H1 (cell line): ENCODE measurements at regions not wholly inside any gene's neighbourhood (a gene's known extent, or its start where the extent isn't known, plus 50 kb on each side); places are given as distances from the start of the nearest gene placed in this dataset.

ENCODE experiments used
- BACH1 ChIP-seq: IDR thresholded peaks from 2 replicates; pipeline ENCODE4 v1.6.1; 2012; ENCODE audit warnings: low read length, improper control_type of control experiment
- FOSL1 ChIP-seq: IDR thresholded peaks from 2 replicates; pipeline ENCODE4 v1.6.1; 2011; ENCODE audit warnings: mild to moderate bottlenecking, low read depth, low read length, moderate library complexity; ENCODE audit not compliant: insufficient read depth
- JUND ChIP-seq: IDR thresholded peaks from 2 replicates; pipeline ENCODE4 v1.6.1; 2011; ENCODE audit warnings: mild to moderate bottlenecking, improper control_type of control experiment, low read length
- POLR2A ChIP-seq, 2 experiments: IDR thresholded peaks; 1 replicate in 1 of 2; 2 replicates in 1 of 2; pipeline ENCODE4 v1.6.1; 2011; ENCODE audit warnings: low read depth in 2 of 2, low read length in 2 of 2, mild to moderate bottlenecking in 2 of 2; ENCODE audit errors: control extremely low read depth in 1 of 2
- POLR2AphosphoS5 ChIP-seq: IDR thresholded peaks from 2 replicates; pipeline ENCODE4 v1.6.1; 2011; ENCODE audit warnings: low read depth, low read length
- RFX5 ChIP-seq: IDR thresholded peaks from 2 replicates; pipeline ENCODE4 v1.6.1; 2011; ENCODE audit warnings: low read depth, low read length, improper control_type of control experiment, borderline replicate concordance
- TF ChIP-seq, protein P1 (sequence below), 3 experiments: IDR thresholded peaks; 1 replicate in 2 of 3; 2 replicates in 1 of 3; pipeline versions ENCODE4 v1.5.1 to v1.6.1; 2011; ENCODE audit warnings: low read length in 3 of 3, mild to moderate bottlenecking in 3 of 3, inconsistent platforms in 2 of 3, low read depth in 1 of 3, moderate library complexity in 1 of 3; ENCODE audit not compliant: insufficient read depth in 1 of 3; ENCODE audit errors: control extremely low read depth in 1 of 3

DNA sequence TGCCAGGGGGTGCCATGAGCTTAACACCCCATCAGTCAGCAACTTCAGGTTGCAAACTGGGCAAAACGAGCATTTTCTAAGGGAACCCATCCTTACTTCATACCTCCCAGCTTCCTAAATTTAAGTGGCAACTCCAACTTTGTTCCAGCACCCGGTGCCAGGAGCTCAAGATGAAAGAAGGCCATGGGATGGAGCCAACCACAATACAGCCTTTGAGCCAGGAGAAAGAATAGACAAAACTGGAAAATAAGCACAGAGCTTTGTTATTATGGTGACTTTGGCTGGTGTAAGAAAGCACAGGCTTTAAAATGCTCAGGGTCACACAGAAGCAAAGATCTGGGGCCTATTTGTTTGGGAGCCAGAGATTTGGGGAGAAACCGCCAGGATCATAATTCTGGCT lies 388.7 kb upstream of the MGMT start:
- TF ChIP-seq, protein P1, sequence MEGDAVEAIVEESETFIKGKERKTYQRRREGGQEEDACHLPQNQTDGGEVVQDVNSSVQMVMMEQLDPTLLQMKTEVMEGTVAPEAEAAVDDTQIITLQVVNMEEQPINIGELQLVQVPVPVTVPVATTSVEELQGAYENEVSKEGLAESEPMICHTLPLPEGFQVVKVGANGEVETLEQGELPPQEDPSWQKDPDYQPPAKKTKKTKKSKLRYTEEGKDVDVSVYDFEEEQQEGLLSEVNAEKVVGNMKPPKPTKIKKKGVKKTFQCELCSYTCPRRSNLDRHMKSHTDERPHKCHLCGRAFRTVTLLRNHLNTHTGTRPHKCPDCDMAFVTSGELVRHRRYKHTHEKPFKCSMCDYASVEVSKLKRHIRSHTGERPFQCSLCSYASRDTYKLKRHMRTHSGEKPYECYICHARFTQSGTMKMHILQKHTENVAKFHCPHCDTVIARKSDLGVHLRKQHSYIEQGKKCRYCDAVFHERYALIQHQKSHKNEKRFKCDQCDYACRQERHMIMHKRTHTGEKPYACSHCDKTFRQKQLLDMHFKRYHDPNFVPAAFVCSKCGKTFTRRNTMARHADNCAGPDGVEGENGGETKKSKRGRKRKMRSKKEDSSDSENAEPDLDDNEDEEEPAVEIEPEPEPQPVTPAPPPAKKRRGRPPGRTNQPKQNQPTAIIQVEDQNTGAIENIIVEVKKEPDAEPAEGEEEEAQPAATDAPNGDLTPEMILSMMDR (IDR thresholded peaks at IDR 0.05; ENCODE audit: control extremely low read depth in 1 of 3, insufficient read depth in 1 of 3, low read depth in 1 of 3, low read length in 3 of 3) = no peak
- TF ChIP-seq RFX5 (no peak), POLR2A (IDR thresholded peaks at IDR 0.05; ENCODE audit: control extremely low read depth in 1 of 2, low read depth in 2 of 2, low read length in 2 of 2) (no peak), JUND (no peak), FOSL1 (no peak), BACH1 (no peak), POLR2AphosphoS5 (no peak)
